Mammary epithelial cell (primary cell): ENCODE measurements at regions not wholly inside any gene's neighbourhood (a gene's known extent, or its start where the extent isn't known, plus 50 kb on each side); places are given as distances from the start of the nearest gene placed in this dataset.
A peak's percentile ranks its signal among the peaks of the same experiment; 100 is the strongest.

Experiments
- EZH2 ChIP-seq: IDR thresholded peaks from 2 replicates; pipeline ENCODE4 v1.6.1; 2012; ENCODE audit warnings: low read length, inconsistent platforms, borderline replicate concordance
- TF ChIP-seq, protein P1 (sequence below), 2 donors: IDR thresholded peaks in 1 of 2; conservative IDR thresholded peaks in 1 of 2; 2 replicates each; pipeline ENCODE4 v1.5.1; 2011 to 2012; ENCODE audit warnings: inconsistent platforms in 2 of 2, low read length in 2 of 2, mild to moderate bottlenecking in 2 of 2, control low read depth in 1 of 2, low read depth in 1 of 2; ENCODE audit not compliant: insufficient read depth in 1 of 2; ENCODE audit errors: extremely low read depth in 1 of 2

DNA sequence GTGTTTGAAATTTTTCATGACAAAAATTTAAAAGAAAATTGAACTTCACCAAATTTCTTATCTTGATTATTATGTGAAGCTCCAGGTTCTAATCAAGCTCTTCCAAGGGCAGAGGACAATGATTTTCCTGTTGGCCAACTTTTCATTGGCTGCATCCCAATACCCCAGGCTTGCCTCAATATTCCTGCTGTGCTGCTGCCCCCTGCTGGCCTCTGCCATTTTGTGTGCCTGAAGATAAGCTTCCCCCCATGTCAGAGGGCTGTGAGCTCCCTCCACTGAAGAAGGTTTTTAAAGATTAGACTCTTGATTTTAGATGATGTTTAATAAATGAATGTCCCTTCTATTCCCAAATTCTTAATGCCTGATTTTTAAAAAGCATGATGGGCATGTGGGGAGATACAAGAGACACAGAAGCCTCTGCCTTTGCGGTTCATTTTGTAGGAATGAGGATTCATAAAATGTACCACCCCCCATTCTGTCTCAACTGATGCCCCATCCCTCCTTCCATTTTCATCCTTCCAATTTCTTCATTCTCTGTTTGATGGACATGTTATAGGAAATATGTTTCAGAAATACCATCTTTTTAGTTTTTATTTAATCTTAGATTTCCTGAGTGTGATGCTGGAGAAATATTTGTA, 76.7 kb upstream of the RGS6 start:
- TF ChIP-seq, protein P1, sequence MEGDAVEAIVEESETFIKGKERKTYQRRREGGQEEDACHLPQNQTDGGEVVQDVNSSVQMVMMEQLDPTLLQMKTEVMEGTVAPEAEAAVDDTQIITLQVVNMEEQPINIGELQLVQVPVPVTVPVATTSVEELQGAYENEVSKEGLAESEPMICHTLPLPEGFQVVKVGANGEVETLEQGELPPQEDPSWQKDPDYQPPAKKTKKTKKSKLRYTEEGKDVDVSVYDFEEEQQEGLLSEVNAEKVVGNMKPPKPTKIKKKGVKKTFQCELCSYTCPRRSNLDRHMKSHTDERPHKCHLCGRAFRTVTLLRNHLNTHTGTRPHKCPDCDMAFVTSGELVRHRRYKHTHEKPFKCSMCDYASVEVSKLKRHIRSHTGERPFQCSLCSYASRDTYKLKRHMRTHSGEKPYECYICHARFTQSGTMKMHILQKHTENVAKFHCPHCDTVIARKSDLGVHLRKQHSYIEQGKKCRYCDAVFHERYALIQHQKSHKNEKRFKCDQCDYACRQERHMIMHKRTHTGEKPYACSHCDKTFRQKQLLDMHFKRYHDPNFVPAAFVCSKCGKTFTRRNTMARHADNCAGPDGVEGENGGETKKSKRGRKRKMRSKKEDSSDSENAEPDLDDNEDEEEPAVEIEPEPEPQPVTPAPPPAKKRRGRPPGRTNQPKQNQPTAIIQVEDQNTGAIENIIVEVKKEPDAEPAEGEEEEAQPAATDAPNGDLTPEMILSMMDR (conservative IDR thresholded peaks at IDR 0.05 in 1 of 2, IDR thresholded peaks at IDR 0.05 in 1 of 2; ENCODE audit: extremely low read depth in 1 of 2, insufficient read depth in 1 of 2, low read depth in 1 of 2, low read length in 2 of 2), result peak; percentile 75 to 86
- TF ChIP-seq EZH2, result no peak
